Middle frontal gyrus (tissue), 1 donor: ENCODE measurements at regions not wholly inside any gene's neighbourhood (a gene's known extent, or its start where the extent isn't known, plus 50 kb on each side); places are given as distances from the start of the nearest gene placed in this dataset.

Source experiments
- DNase-seq: peaks from one replicate; pipeline ENCODE4 v3.0.0-alpha.2; 2015; ENCODE audit warnings: low spot score; ENCODE audit errors: extremely low spot score

DNA sequence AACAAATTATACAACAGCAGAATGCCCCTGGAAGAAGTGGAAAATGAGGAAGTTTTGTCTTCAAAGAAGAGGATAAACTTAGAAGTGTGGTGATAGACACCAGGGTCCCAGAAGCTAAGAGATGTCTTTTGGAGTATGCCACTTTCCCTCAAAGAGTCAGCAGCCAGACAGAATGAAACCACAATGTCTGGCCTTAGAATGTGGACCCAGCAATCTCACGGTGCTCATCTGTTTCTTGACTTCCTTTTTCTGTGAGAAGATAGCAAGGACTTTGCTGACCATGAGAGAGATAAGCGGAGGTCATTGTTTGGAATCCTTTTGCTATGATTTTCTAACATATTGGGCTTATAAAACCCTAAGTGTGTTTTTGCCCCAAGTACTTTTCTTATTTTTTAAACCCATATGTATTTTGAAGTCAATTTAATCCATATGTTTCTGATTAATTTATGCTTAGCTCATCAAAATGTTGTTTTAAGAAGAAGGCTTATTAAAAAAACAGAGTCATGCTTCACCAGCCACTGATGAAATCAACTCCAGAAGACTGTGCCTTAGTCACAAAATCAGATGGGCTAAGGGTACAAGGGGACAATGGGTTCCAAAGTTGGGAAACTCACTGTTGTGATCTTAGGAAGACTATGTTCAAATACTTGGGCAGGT lies 451.2 kb upstream of the JAG1 start:
- DNase-seq = no peak

DNA sequence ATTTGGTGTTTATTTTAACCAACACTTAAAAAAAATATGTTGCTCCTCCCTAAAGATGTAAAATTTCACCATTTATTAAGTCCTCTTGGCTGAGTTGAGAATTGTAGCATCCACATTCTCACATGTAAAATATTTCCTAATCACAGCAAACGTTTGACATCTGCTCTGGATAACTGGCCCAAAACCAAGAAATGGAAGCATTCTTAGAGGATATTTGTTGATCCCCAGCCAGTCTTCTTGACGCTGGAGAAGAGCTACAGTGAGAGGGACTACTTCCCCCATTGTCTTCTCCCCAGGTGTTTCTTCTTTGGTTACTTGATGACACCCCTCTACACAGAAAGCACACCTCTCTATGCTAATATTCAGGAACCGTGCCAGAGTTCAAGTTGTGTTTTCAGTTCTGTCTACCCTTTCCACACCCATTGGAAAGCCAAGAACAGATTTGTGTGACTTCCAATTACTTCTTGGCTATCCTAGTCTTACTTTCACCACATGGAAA lies 454.5 kb upstream of the JAG1 start:
- DNase-seq = no peak

DNA sequence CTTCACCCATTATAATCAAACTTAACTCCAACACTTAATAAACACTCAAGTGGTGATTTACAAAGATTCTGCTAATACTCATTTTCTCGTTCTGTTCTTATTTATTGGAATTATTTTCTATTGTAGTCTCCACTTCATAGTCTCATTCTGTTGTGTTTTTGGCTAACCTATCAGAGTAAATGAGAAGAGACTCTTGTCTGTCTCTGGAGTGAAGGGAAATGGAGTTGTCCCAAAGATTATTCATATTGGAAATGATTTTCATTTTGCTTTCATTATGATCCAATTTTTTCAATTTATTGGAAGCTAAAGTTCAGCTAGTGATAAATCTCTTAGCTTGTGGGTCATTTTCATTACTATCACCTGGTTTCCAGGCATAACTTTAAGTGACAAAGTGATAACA lies 454.9 kb upstream of the JAG1 start:
- no peak for DNase-seq

GRCh38 chr20:11130554-11131166 lies 456.9 kb upstream of the JAG1 start:
- DNase-seq = no peak

GRCh38 chr20:11132819-11133415 lies 459.1 kb upstream of the JAG1 start:
- DNase-seq = no peak

- no peak for DNase-seq
Measured at GRCh38 chr20:11136691-11137090, 462.9 kb upstream of the JAG1 start.

DNA sequence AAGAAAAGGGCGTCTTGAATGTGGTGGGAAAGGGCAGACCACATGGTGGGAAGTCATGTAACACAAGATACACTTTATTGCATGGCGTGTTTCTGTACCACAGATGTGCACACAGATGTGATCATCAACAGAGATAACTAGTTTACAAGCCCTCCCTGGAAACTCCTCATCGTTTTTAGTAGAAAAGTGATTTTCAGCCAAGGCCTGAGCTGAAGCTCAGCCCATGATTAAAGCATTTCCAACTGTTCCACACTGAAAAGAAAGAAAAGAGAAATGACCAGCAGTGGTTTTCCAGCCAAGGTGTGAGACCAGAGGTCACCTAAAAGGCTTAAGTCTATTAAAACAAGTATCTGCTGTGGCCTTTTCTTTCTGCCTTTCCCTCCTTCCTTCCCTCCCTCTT lies 463.9 kb upstream of the JAG1 start:
- DNase-seq = no peak

DNA sequence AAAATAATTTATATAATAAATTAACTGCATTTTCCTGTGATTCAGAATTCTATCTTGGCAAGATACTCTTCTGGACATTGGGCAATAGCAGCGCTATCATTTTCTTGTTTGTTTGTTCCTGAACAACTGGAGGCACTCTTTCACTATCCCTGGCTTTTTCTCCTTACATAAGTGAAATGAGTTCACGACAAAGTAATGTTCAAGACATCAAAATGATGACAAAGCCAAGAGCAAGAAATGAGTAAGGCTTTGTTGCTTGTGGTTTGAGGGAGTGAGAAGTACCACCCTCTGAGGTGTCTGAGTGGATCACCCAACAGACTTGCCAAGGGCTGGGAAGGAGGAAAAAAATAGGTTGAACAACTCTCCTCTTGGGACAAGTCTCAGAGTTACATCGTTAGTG lies 466.6 kb upstream of the JAG1 start:
- no peak for DNase-seq

DNA sequence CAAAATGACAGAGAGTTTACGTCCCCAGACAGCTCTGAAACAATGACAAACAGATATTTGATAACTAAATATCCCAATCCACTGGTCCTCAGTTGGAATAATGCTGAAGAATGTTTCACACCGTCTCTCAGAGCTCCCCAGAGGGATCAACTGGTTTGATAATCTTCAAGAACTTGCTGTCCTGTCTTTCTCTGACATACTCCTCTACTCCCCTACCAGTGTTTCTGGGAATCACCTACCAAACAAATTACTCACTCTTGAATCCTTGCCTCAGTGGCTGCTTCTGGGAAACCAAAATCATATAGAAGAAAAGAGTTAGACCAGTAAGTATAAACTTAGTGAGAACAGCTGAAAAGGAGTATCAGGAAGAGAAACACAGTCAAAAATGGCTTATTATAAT lies 469.7 kb upstream of the JAG1 start:
- no peak for DNase-seq

GRCh38 chr20:11144114-11144950 lies 470.5 kb upstream of the JAG1 start:
- DNase-seq = no peak

DNA sequence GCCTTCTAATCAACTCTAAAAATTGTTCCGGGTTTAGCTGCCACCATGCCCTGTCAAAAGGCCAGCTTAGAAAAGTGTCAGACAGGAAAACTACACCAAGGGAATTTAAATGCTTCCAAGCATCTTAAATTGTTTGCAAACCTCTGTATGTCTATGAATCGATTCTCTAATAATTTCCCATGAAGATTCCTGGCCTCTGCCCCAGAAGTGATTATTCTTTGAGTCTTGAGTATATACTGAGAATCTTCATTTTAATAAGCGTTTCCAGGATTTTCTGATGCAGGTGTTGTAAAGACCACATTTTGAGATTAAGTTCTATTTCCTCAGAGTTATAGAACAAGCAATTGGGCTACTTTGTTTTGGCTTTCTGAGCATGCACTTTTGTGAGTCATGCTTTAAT lies 471.8 kb upstream of the JAG1 start:
- DNase-seq = no peak

- DNase-seq = no peak
Measured at GRCh38 chr20:11153819-11154218, 480.0 kb upstream of the JAG1 start.

- DNase-seq = no peak
Measured at GRCh38 chr20:11155156-11155756, 481.5 kb upstream of the JAG1 start.

DNA sequence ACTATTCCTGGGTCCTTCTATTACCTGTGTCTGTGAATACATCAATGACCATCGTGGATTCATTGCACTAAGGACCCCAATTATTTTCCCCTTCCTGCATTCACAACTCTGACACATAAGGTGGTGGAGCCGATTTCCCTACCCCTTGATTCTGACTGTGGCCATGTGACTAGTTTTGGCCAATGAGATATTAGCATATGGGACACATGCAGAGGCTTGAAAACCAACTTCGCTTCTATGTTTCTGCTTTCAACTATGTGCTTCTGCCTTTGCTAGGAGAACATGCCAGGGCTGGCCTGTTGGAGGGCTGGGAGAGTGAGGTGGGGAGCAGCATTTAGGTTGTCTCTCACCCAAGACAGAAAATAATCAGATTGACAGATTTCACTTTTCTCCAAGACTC lies 483.1 kb upstream of the JAG1 start:
- no peak for DNase-seq

GRCh38 chr20:11158146-11158545 lies 484.3 kb upstream of the JAG1 start:
- no peak for DNase-seq

- no peak for DNase-seq
Measured at GRCh38 chr20:11158589-11158988, 484.8 kb upstream of the JAG1 start.

DNA sequence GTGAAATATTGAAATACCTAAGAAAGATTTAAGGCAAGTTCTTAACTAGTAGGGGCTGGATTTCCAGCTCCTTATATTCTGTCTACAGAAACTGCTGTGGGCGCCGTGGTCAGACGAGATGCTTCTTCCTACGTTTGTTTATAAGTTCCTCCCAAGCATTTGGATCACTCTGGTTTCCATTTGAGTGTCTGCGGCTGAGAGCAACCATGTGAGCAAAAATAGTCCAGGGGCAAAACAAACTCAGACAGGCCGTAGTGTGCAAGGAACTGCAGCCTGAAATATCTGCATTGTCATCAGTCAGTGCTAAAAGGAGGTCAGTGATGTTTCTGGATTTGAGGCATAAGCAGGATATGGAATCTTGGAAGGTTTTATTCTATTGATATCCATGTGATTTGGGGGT lies 485.9 kb upstream of the JAG1 start:
- DNase-seq = peak; percentile 34

DNA sequence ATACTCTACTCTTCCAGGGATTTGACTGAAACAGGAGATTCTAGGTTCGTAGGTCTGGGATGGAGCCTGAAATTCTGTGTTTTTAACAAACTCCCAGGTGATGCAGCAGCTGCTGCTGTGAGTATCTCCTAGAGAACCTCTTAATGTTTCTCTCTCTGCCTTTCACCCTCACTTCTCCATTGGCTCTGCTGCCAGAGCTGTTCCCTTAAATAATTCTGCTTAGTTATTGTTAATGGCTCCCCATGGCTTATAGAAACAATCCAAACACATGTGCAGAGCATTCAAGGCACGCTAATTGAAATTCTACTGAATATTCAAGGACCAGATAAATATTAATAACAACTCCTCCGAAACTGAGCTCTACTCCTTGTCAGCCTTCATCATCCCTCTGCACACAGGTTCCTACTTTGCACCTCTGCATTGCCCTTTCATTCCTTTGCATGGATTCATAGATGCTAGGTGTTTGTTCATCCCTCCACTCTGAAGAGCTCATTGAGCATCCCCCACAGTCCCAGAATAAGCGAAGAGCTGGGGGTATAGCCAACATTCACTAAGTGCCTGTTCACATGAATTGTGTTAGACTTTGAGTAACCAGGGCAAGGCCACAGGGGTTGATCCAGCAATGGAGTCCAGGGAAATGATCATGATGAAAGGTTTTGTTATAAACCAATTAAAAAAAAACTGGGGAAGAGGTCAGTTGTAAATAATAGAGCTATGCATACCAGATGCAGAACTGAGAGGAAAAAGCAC lies 488.4 kb upstream of the JAG1 start:
- no peak for DNase-seq

DNA sequence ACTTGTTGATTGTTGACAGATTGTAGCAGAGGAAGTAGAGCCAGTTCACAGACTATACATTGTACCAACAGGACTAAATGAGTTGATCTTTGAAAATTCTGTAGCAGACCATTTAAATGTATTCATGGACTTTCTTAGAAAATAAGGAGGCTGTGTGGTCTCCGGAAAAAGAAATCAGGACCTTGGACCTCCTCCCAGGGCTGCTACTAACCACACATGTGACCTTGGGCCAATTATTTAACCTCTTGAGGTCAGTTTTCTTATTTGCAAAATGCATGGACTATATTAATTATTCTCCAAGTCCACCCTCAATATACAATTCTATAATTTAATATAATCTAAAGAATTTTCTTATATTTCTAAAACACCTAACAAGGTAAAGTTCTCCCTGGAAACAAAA lies 492.0 kb upstream of the JAG1 start:
- no peak for DNase-seq

- no peak for DNase-seq
Measured at GRCh38 chr20:11166712-11167111, 492.9 kb upstream of the JAG1 start.

DNA sequence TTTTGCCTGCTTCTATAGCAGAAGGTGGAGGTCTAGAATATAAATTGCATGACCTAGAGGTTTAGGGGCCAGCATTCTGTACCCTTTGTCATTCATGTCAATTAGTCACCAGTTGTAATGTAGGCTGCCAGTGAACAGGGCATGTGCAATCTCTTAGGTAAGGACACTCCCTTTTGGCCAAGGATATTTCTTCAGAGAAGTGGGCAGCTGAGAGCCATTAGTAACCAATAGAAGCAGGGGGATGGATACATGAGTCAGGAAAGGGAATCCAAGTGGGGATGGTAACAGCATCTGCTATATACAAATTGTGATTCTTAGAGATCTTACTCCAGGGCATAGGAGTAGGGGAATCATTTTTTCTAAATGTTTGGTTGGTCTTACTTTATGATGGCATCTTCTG lies 494.2 kb upstream of the JAG1 start:
- no peak for DNase-seq
